HUES48 (cell line): ENCODE measurements at regions not wholly inside any gene's neighbourhood (a gene's known extent, or its start where the extent isn't known, plus 50 kb on each side); places are given as distances from the start of the nearest gene placed in this dataset.

Experiments
- H3K27ac ChIP-seq: one replicate; pipeline ENCODE4 v1.7.0; 2013; ENCODE audit warnings: low read depth, low read length, inconsistent platforms
- H3K27me3 ChIP-seq: 2 replicates; pipeline ENCODE4 v1.6.1; 2013; ENCODE audit warnings: mild to moderate bottlenecking, low read length; ENCODE audit not compliant: control insufficient read depth, insufficient read depth
- H3K36me3 ChIP-seq: 2 replicates; pipeline ENCODE4 v1.6.1; 2013; ENCODE audit warnings: low read length; ENCODE audit not compliant: control insufficient read depth, insufficient read depth
- H3K4me1 ChIP-seq: 2 replicates; pipeline ENCODE4 v1.6.1; 2013; ENCODE audit warnings: mild to moderate bottlenecking, low read length; ENCODE audit not compliant: control insufficient read depth, insufficient read depth
- H3K4me3 ChIP-seq: 2 replicates; pipeline ENCODE4 v1.5.1; 2013; ENCODE audit warnings: mild to moderate bottlenecking, low read depth, low read length
- H3K9ac ChIP-seq: 2 replicates; pipeline ENCODE4 v1.6.1; 2013; ENCODE audit warnings: mild to moderate bottlenecking, low read depth, low read length, moderate library complexity
- H3K9me3 ChIP-seq: 2 replicates; pipeline ENCODE4 v1.6.1; 2013; ENCODE audit warnings: low read length; ENCODE audit not compliant: control insufficient read depth, insufficient read depth

DNA sequence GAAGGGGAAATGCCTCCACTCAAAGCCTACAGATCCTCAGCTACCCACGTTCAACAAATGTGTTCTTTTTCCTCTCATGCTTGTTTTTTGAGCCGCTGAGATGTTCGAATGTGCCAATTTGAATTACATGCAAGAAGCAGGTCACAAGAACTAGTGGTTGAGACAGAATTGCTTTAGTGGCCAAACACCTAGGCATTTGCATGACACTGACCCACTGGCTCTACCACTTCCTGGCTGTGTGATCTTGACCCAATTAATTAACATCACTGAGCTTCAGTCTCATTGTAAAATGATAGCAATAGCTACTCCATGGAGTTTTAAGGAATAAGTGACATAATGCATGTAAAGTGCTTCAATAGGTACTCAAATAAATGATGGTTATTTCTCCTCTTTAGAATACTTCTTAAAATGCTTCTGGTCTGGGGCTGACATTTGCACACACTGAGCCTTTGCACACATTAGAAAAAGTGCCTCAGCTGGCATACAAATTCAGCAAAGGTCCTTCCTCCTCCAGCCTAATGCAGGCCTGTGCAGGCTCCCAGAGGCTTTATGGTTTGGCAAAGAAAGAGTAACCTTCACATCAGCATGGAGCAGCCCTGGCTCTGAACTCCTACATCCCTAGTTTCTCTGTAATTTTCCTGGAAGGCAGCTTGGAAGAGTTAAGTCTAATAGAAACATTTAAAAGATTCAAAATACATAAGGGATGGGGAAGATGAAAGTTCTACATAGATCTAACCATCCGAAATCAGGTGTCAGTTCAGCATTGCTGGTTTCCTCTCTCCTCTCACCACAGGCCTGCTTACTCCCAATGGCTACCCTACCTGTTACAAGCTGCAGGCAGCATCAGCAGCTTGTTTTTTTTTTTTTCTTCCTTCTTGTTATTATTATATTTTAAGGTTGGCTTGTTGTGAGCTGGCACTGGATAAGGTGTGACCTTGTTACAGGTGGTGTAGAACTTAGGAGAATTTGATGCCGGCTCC is 107.4 kb downstream of the TBX19 start:
- 0 out of 2 replicates have a peak overlapping the region, but pooled peaks have one; percentile 19 for H3K9ac ChIP-seq
- no peaks in the 10 kb centered on the region for H3K36me3 ChIP-seq
- no peak overlapping the region for H3K27ac ChIP-seq
- H3K4me1 ChIP-seq: peaks cover 24% of the 10 kb centered on the region
- H3K27me3 ChIP-seq: peaks cover 6% of the 10 kb centered on the region
- no peaks in the 10 kb centered on the region for H3K9me3 ChIP-seq
- H3K4me3 ChIP-seq: peak overlapping the region; percentile 38

DNA sequence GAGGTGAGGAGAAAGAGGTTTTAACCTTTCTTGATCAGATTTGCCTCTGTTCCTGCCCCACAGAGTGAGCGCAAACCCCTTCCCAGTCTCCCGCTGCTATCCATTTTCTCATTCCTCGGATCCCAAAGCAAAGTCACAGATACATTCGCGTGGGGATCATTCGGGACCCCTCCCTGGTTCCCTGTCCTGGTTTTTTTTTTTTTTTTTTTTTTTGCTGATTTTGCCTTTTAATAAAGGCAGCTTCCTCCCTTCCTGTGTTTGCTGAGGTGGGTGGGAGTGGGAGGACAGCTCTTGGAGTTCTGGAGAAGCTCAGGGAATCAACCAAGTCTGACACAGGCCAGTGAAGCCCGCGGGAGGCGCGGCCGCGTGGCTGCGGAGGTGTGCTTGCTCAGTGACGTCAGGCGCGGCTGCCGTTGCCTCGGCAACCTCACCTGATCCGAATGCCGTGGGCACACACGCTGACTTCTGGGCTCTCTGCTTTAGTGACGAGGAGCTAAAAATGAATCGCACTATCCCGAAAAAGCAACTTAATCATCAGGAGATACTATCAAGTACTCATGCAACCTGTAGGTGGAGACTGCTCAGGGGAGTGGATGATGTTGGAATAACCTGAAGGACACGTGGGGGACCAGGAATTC is 106.4 kb downstream of the TBX19 start:
- no peak overlapping the region for H3K27ac ChIP-seq

DNA sequence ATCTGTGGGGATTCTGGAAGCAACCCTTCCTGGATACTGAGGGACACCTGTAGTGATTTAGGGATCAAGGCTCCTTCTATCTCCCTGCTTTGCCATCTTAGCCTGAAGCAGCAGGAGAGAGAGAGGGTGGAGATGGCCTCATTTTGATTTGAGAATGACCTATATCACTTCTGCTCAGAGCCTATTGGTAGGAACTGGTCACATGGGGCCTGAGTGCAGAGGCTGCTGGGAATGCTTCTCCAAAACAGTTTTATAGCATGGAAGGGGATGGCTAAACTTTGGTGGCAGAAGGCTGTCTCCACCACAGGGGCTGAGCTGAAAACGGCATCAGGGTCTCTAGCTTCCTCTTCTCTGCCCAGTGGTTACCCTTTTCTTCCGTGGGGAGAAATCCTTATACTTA is 105.8 kb downstream of the TBX19 start:
- no peak overlapping the region for H3K27ac ChIP-seq
- no peaks in the 10 kb centered on the region for H3K9me3 ChIP-seq
- no peak overlapping the region for H3K9ac ChIP-seq
- peaks cover 6% of the 10 kb centered on the region for H3K27me3 ChIP-seq
- no peak overlapping the region for H3K4me3 ChIP-seq
- peaks cover 20% of the 10 kb centered on the region for H3K4me1 ChIP-seq
- no peaks in the 10 kb centered on the region for H3K36me3 ChIP-seq

More for the DNA sequence above, 106.4 kb downstream of the TBX19 start:
- Histone ChIP-seq H3K27me3 (peaks cover 6% of the 10 kb centered on the region), H3K4me1 (peaks cover 20% of the 10 kb centered on the region), H3K4me3 (peak overlapping the region; percentile 38), H3K36me3 (no peaks in the 10 kb centered on the region), H3K9ac (peak overlapping the region; percentile 19; the same call in 1 of the 2 replicates), H3K9me3 (no peaks in the 10 kb centered on the region)

DNA sequence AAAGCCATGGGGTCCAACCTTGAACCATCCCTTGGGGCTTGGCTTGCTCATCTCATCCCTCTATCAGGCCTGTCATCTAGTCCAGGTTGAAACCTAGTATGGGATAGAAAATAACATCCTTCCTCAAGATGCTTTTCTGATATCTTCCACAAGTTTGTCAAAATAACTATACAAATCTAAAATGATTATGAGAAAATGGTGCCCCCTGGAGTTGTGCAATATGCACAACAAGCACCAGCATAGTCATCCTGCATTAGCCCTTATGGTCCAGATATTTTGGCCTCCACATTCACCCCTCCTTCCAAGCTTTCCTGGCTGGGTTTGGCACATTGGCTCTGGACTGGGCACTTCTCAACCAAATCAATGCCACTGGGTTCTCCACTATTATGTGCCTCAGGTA is 101.2 kb downstream of the TBX19 start:
- Histone ChIP-seq H3K9me3 (no peaks in the 10 kb centered on the region), H3K9ac (no peak overlapping the region), H3K4me1 (0 out of 2 replicates have a peak, but pooled peaks cover under 1% of the 10 kb centered on the region), H3K27me3 (peaks cover 6% of the 10 kb centered on the region), H3K36me3 (no peaks in the 10 kb centered on the region), H3K27ac (no peak overlapping the region), H3K4me3 (no peak overlapping the region)

DNA sequence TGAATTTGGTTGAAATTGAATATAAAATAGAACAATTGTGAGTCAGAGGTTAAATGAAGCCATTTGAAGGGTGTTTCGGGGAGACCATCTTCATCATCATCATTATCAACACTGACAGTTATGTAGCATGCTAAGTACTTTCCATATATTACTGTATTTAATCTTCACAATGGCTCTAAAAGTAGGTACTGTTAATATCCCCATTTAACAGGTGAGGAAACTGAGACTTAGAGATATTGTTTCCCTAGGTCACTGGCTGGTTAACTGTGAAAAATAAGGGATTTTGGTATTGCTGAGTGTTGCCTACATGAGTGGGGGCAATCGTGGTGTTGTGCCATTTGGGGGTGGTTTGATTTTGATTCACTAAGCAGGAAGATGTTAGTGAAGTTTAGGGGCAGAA is 100.3 kb downstream of the TBX19 start:
- H3K4me3 ChIP-seq: no peak overlapping the region
- H3K27me3 ChIP-seq: no peaks in the 10 kb centered on the region
- no peaks in the 10 kb centered on the region for H3K36me3 ChIP-seq
- no peaks in the 10 kb centered on the region for H3K9me3 ChIP-seq
- no peaks in the 10 kb centered on the region for H3K4me1 ChIP-seq
- H3K9ac ChIP-seq: no peak overlapping the region
- H3K27ac ChIP-seq: no peak overlapping the region

DNA sequence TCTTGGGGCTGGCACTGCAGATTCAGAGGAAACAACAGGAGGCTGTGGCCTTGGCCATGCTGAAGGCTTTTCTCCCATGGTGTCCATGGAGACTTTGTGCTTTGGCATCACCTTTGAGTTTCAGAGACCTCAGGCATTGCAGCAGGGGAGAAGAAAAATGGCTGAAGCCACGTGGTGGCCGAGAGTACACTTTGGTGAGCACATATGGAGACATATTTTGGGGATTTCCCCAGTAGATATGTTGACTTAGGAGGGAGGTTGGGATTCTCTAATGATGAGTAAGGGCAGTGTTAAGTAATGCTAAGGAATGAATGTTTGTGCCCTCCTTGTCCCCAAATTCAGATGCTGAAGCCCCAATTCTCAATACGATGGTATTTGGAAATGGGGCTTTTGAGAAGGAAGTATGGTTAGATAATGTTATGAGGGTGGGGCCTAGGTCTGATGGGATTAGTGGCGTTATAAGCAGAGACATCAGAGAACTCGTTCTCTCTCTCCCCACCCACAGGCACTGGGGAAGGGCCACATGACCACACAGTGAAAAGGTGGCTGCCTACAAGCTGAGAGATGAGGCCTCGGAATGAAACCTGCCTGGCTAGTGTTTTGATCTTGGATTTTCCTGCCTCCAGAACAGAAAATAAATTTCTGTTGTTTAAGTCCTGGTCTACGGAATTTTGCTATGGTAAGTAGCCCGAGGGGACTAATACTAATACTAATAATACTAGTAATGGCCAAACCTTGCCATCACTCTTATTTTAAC is 98.6 kb downstream of the TBX19 start:
- H3K9ac ChIP-seq: no peak overlapping the region
- H3K27ac ChIP-seq: no peak overlapping the region
- no peaks in the 10 kb centered on the region for H3K27me3 ChIP-seq
- H3K4me3 ChIP-seq: no peak overlapping the region
- no peaks in the 10 kb centered on the region for H3K4me1 ChIP-seq
- H3K36me3 ChIP-seq: no peaks in the 10 kb centered on the region
- no peaks in the 10 kb centered on the region for H3K9me3 ChIP-seq

DNA sequence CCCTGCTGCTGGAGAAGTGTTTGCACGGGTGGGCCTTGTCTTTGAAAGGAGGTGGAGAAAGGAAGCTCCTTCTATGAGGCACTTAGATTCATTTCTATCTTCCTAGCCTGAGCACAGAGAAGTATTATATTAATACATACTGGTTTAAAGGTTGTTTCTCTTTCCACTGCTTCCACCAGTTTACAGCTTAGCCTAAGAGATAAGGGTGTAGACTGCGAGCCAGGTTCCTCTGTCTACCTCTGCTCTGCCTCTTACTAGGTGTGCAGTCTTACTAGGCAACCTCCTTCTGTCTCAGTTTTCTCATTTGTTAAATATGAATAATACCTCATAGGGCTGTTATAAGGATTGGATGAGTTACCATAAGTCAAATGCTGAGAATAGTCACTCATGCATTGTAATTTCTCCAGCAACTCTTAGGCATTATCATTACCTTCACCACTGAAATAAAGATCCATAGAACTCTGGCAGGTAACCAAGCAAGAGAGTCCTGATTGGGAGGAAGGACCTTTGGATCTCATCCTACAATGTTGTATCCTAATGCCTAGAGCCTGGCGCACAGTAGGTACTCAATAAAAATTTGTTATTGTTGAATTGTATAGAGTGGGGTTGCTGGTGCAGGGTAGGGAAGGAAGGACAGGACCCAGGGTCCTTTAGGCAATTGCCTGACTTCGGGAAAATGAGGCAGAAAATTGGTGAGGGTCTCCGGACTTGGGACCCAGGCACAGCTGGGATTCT is 95.1 kb downstream of the TBX19 start:
- no peaks in the 10 kb centered on the region for H3K4me1 ChIP-seq
- H3K36me3 ChIP-seq: no peaks in the 10 kb centered on the region
- H3K9me3 ChIP-seq: no peaks in the 10 kb centered on the region
- H3K4me3 ChIP-seq: no peak overlapping the region
- no peaks in the 10 kb centered on the region for H3K27me3 ChIP-seq
- H3K9ac ChIP-seq: no peak overlapping the region
- no peak overlapping the region for H3K27ac ChIP-seq

DNA sequence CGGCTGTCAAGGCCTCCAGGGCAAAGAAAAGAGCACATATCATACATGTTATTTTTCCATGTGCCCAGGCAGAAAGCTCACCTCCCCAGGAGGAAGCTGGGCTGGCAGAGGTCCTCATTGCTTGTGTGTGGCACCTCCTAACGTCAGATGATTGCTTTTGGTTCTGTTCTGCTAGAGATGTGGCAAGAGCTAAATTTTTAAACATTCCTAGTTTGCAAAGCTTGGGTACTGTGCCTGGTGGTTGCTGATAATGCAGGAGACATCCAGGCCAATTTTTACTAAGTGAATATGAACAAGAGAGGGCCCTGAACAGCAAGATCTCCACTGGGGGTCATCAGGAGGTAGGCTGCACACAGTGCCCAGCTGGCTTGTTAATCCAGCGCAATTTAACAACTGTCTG is 93.9 kb downstream of the TBX19 start:
- no peak overlapping the region for H3K4me3 ChIP-seq
- H3K36me3 ChIP-seq: no peaks in the 10 kb centered on the region
- no peak overlapping the region for H3K9ac ChIP-seq

DNA sequence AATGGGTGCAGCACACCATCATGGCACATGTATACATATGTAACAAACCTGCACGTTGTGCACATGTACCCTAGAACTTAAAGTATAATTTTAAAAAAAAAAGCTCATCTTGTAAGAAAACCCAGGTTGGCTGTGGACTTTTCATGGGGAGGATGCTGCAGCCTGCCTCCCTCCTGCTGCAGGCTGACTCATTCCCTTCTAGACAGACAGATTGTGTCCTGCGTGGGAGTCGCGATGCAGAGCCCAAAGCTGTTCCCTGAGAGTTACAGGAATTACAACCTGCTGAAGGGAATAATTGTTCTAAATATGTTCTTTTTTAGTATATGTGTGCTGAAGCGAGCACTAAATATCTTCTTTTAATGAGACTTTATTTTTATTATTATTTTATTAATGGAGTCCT is 93.2 kb downstream of the TBX19 start:
- H3K27me3 ChIP-seq: no peaks in the 10 kb centered on the region
- no peaks in the 10 kb centered on the region for H3K9me3 ChIP-seq
- no peak overlapping the region for H3K27ac ChIP-seq
- H3K9ac ChIP-seq: no peak overlapping the region
- no peak overlapping the region for H3K4me3 ChIP-seq
- no peaks in the 10 kb centered on the region for H3K36me3 ChIP-seq
- H3K4me1 ChIP-seq: no peaks in the 10 kb centered on the region

More for the DNA sequence above, 93.9 kb downstream of the TBX19 start:
- Histone ChIP-seq H3K27ac (no peak overlapping the region), H3K4me1 (no peaks in the 10 kb centered on the region), H3K9me3 (no peaks in the 10 kb centered on the region), H3K27me3 (no peaks in the 10 kb centered on the region)

DNA sequence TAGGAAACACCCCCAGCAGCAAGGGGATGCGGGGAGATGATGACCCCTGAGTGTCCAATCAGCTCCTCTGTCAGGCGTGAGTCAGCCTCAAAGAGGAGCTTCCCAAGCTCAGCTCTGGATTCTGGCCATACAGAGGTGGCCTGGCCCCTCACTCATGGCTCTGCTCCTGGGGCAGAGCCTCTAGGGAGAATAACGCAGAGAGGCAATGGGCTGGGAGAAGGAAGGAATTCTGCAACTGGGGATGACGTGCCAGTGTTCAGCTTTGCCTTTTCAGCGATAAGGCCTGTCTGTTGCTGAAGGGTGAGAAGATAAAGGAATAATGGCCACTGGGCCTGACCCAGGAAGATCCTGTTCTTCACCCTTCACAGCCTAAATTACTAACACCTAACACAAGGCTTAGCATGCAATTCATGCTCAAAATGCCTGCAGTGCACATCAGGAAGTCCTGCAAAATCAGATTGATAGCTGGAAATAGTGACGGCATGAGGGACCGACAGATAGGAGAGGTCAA is 92.2 kb downstream of the TBX19 start:
- Histone ChIP-seq H3K9ac (no peak overlapping the region), H3K27me3 (no peaks in the 10 kb centered on the region), H3K27ac (no peak overlapping the region), H3K4me1 (no peaks in the 10 kb centered on the region), H3K9me3 (no peaks in the 10 kb centered on the region), H3K4me3 (no peak overlapping the region), H3K36me3 (no peaks in the 10 kb centered on the region)
